ENCODE measurements at regions not wholly inside any gene's neighbourhood (a gene's known extent, or its start where the extent isn't known, plus 50 kb on each side); places are given as distances from the start of the nearest gene placed in this dataset.
"Not testable (repeated sequence)": the region's sequence is repeated elsewhere in the genome, so short reads cannot be mapped to it uniquely, and the experiment has no call there.

GRCh38 chr5:90051756-90052155 is 357.8 kb downstream of the CETN3 start:
- no peak for DNase-seq

GRCh38 chr5:90050103-90050502 is 359.5 kb downstream of the CETN3 start:
- DNase-seq: no peak

GRCh38 chr5:90047113-90047512 is 362.4 kb downstream of the CETN3 start:
- DNase-seq: no peak

- not testable (repeated sequence) for DNase-seq
Measured at GRCh38 chr5:90040082-90040481, 369.5 kb downstream of the CETN3 start.

GRCh38 chr5:90037646-90038045 is 371.9 kb downstream of the CETN3 start:
- DNase-seq: no peak

- DNase-seq: no peak
Measured at GRCh38 chr5:90022711-90023053, 386.9 kb downstream of the CETN3 start.

- DNase-seq: no peak
Measured at GRCh38 chr5:90022002-90022710, 387.4 kb downstream of the CETN3 start.

GRCh38 chr5:90020575-90021538 is 388.7 kb downstream of the CETN3 start:
- no peak for DNase-seq

GRCh38 chr5:90017239-90017638 is 392.3 kb downstream of the CETN3 start:
- peak; percentile 83 for DNase-seq

- DNase-seq: no peak
Measured at GRCh38 chr5:90015584-90016018, 394.0 kb downstream of the CETN3 start.

- DNase-seq: no peak
Measured at GRCh38 chr5:90014420-90014819, 395.1 kb downstream of the CETN3 start.

GRCh38 chr5:90000351-90000750 is 409.2 kb downstream of the CETN3 start:
- no peak for DNase-seq

GRCh38 chr5:89998519-89999305 is 410.8 kb downstream of the CETN3 start:
- DNase-seq: no peak

- no peak for DNase-seq
Measured at GRCh38 chr5:89996890-89997289, 412.7 kb downstream of the CETN3 start.

- no peak for DNase-seq
Measured at GRCh38 chr5:89996335-89996734, 413.2 kb downstream of the CETN3 start.

- DNase-seq: no peak
Measured at GRCh38 chr5:89994266-89994665, 415.3 kb downstream of the CETN3 start.

GRCh38 chr5:89992201-89992600 is 417.4 kb downstream of the CETN3 start:
- DNase-seq: no peak

GRCh38 chr5:89991592-89991991 is 418.0 kb downstream of the CETN3 start:
- DNase-seq: no peak

- no peak for DNase-seq
Measured at GRCh38 chr5:89989776-89990175, 419.8 kb downstream of the CETN3 start.

- DNase-seq: no peak
Measured at GRCh38 chr5:89988998-89989655, 420.4 kb downstream of the CETN3 start.

- DNase-seq: no peak
Measured at GRCh38 chr5:89988129-89988810, 421.3 kb downstream of the CETN3 start.

GRCh38 chr5:89983216-89983615 is 426.3 kb downstream of the CETN3 start:
- DNase-seq: no peak
